ENCODE measurements at regions not wholly inside any gene's neighbourhood (a gene's known extent, or its start where the extent isn't known, plus 50 kb on each side); places are given as distances from the start of the nearest gene placed in this dataset.

- no peak for DNase-seq
These were observed 524.7 kb upstream of the MCTP2 start for GRCh38 chr15:93706495-93707292.

- no peak for DNase-seq
These were observed 525.5 kb upstream of the MCTP2 start for GRCh38 chr15:93705753-93706455.

GRCh38 chr15:93703092-93703739, 528.1 kb upstream of the MCTP2 start:
- no peak for DNase-seq

- DNase-seq = no peak
These were observed 531.3 kb upstream of the MCTP2 start for GRCh38 chr15:93700051-93700450.

GRCh38 chr15:93694033-93694432, 537.3 kb upstream of the MCTP2 start:
- no peak for DNase-seq

GRCh38 chr15:93683651-93684050, 547.7 kb upstream of the MCTP2 start:
- DNase-seq = no peak

- no peak for DNase-seq
These were observed 559.9 kb upstream of the MCTP2 start for GRCh38 chr15:93671387-93671943.

GRCh38 chr15:93670931-93671330, 560.4 kb upstream of the MCTP2 start:
- no peak for DNase-seq

GRCh38 chr15:93664213-93664956, 567.0 kb upstream of the MCTP2 start:
- DNase-seq = no peak

GRCh38 chr15:93662162-93662885, 569.0 kb upstream of the MCTP2 start:
- no peak for DNase-seq

GRCh38 chr15:93658026-93658816, 569.2 kb upstream of the RGMA start:
- DNase-seq = no peak

GRCh38 chr15:93656041-93656440, 567.0 kb upstream of the RGMA start:
- no peak for DNase-seq

- no peak for DNase-seq
These were observed 560.8 kb upstream of the RGMA start for GRCh38 chr15:93649691-93650235.

GRCh38 chr15:93646193-93646592, 557.2 kb upstream of the RGMA start:
- DNase-seq = no peak

- DNase-seq = no peak
These were observed 556.6 kb upstream of the RGMA start for GRCh38 chr15:93645594-93645993.

- DNase-seq = no peak
These were observed 555.6 kb upstream of the RGMA start for GRCh38 chr15:93644595-93644994.

GRCh38 chr15:93640411-93640962, 551.5 kb upstream of the RGMA start:
- DNase-seq = no peak

GRCh38 chr15:93631958-93632618, 543.1 kb upstream of the RGMA start:
- DNase-seq = no peak

GRCh38 chr15:93619597-93619996, 530.6 kb upstream of the RGMA start:
- no peak for DNase-seq

- no peak for DNase-seq
These were observed 528.4 kb upstream of the RGMA start for GRCh38 chr15:93617443-93617842.

Measured in CD4-positive, alpha-beta T cell treated with Interleukin-10 for 1 hour (primary cell).